HepG2 (cell line): ENCODE measurements at regions not wholly inside any gene's neighbourhood (a gene's known extent, or its start where the extent isn't known, plus 50 kb on each side); places are given as distances from the start of the nearest gene placed in this dataset.

ENCODE experiments used
- ATAC-seq: fragments of 200-7000 bp; cut with Tn5 transposase; 3 replicates; pipeline ENCODE4 v1.9.1; 2020; ENCODE audit warnings: mild to moderate bottlenecking, moderate library complexity
- BruUV-seq: library from RNA; stranded (reverse); fragments of 400-500 nt; replicated peaks from 2 replicates; lab custom pipeline; 2021; lab: Mats Ljungman, UMichigan
- CTCF ChIA-PET: fragments of 300-600 bp; formaldehyde crosslinking; extraction: SDS; loops from one replicate; lab custom pipeline; 2021; ENCODE audit warnings: low total read pairs, inconsistent platforms, low intra/inter-chr PET ratio; lab: Yijun Ruan, JAX
- POLR2A ChIA-PET: fragments of 350-600 bp; sonication (Branson Sonifier 250); formaldehyde crosslinking; loops from one replicate; lab custom pipeline; 2020; ENCODE audit warnings: antibody characterized with exemption, inconsistent platforms; lab: Yijun Ruan, JAX
- DNase-seq: peaks from one replicate; pipeline ENCODE4 v3.0.0-alpha.2; 2015; ENCODE audit warnings: low spot score
- FAIRE-seq: peaks from 3 replicates; lab custom pipeline; 2011; peaks lifted over from hg19 to GRCh38; lab: Jason Lieb, UNC
- H2AFZ ChIP-seq: one replicate; pipeline ENCODE4 v1.6.1; 2011; ENCODE audit warnings: low read length, inconsistent platforms
- H3K27ac ChIP-seq: fragments of 300-600 bp; 3 replicates; pipeline ENCODE4 v1.8.0; 2011; ENCODE audit warnings: mixed run types, mild to moderate bottlenecking, mixed read lengths, low read length, inconsistent platforms; ENCODE audit not compliant: insufficient read depth; ENCODE audit errors: extremely low read length
- H3K27me3 ChIP-seq, 2 experiments: fragments of 200-600 bp in 1 of 2; 2 replicates in 1 of 2; 3 replicates in 1 of 2; pipeline versions ENCODE4 v1.6.0 to v1.8.0; 2011; ENCODE audit warnings: low read length in 2 of 2, mild to moderate bottlenecking in 2 of 2, moderate library complexity in 2 of 2, inconsistent platforms in 1 of 2; ENCODE audit not compliant: insufficient read depth in 2 of 2, control insufficient read depth in 1 of 2
- H3K36me3 ChIP-seq, 2 experiments: fragments of 200-600 bp in 1 of 2; replicated peaks in 1 of 2; 2 replicates in 1 of 2; 3 replicates in 1 of 2; pipeline versions ENCODE4 v1.5.1 to v1.8.0; 2011; ENCODE audit warnings: low read length in 2 of 2, inconsistent platforms in 1 of 2; ENCODE audit not compliant: insufficient read depth in 2 of 2, control insufficient read depth in 1 of 2
- H3K4me1 ChIP-seq: 2 replicates; pipeline ENCODE4 v1.5.1; 2012; ENCODE audit warnings: low read length, inconsistent platforms; ENCODE audit not compliant: insufficient read depth
- H3K4me2 ChIP-seq: 2 replicates; pipeline ENCODE4 v1.6.0; 2011; ENCODE audit warnings: low read depth, low read length, inconsistent platforms
- H3K4me3 ChIP-seq, 3 experiments: fragments of 200-600 bp in 1 of 3; sonication (generic), shearing (Covaris generic) in 1 of 3; replicated peaks in 1 of 3; 2 replicates each; pipeline ENCODE4 v1.5.1; 2011 to 2016; ENCODE audit warnings: low read length in 3 of 3, inconsistent platforms in 2 of 3, low read depth in 2 of 3, mild to moderate bottlenecking in 2 of 3, control low read depth in 1 of 3, mixed read lengths in 1 of 3; ENCODE audit not compliant: insufficient read depth in 1 of 3
- H3K79me2 ChIP-seq: one replicate; pipeline ENCODE4 v1.6.1; 2011; ENCODE audit warnings: low read length, inconsistent platforms; ENCODE audit not compliant: insufficient read depth
- H3K9ac ChIP-seq: 2 replicates; pipeline ENCODE4 v1.6.0; 2011; ENCODE audit warnings: mild to moderate bottlenecking, low read depth, low read length, inconsistent platforms; ENCODE audit not compliant: insufficient read depth
- H3K9me3 ChIP-seq: 2 replicates; pipeline ENCODE4 v1.5.1; 2012; ENCODE audit warnings: mild to moderate bottlenecking, low read length
- H4K20me1 ChIP-seq: 2 replicates; pipeline ENCODE4 v1.6.0; 2011; ENCODE audit warnings: inconsistent platforms, mild to moderate bottlenecking, low read length, moderate library complexity; ENCODE audit not compliant: insufficient read depth
- ATF7 ChIP-seq, 2 experiments: fragments of 450-650 bp in 1 of 2; sonication (generic) in 1 of 2; formaldehyde crosslinking in 1 of 2; IDR thresholded peaks; 2 replicates each; pipeline versions ENCODE4 v1.4.0 to v1.6.1; 2016 to 2020; ENCODE audit warnings: antibody characterized with exemption in 1 of 2, mild to moderate bottlenecking in 1 of 2, missing genetic modification reagents in 1 of 2
- ATRX ChIP-seq: sonication (generic); formaldehyde crosslinking; IDR thresholded peaks from 2 replicates; pipeline ENCODE4 v1.4.0; 2020; ENCODE audit warnings: missing genetic modification reagents, borderline replicate concordance
- BCL6 ChIP-seq: IDR thresholded peaks from 2 replicates; pipeline ENCODE4 v1.6.1; 2016; ENCODE audit warnings: missing genetic modification reagents, missing compliant biosample characterization
- FOXM1 ChIP-seq: sonication (generic); formaldehyde crosslinking; IDR thresholded peaks from 2 replicates; pipeline ENCODE4 v1.5.0; 2020; ENCODE audit warnings: missing genetic modification reagents
- JDP2 ChIP-seq: sonication (generic); formaldehyde crosslinking; IDR thresholded peaks from 2 replicates; pipeline ENCODE4 v1.8.1; 2022; ENCODE audit warnings: missing genetic modification reagents, borderline replicate concordance
- KDM1A ChIP-seq: IDR thresholded peaks from 2 replicates; pipeline ENCODE4 v1.6.1; 2016; ENCODE audit warnings: missing compliant biosample characterization
- KMT2A ChIP-seq: sonication (generic); formaldehyde crosslinking; IDR thresholded peaks from 2 replicates; pipeline ENCODE4 v1.4.0; 2020; ENCODE audit warnings: missing genetic modification reagents
- PHB2 ChIP-seq: fragments of 450-650 bp; IDR thresholded peaks from 2 replicates; pipeline ENCODE4 v1.6.1; 2018; ENCODE audit not compliant: partially characterized antibody
- REPIN1 ChIP-seq: sonication (generic); formaldehyde crosslinking; IDR thresholded peaks from 2 replicates; pipeline ENCODE4 v1.8.0; 2022; ENCODE audit warnings: missing genetic modification reagents, low read depth, mild to moderate bottlenecking, borderline replicate concordance
- TRIM24 ChIP-seq: sonication (generic); formaldehyde crosslinking; IDR thresholded peaks from 2 replicates; pipeline ENCODE4 v1.8.0; 2022; ENCODE audit warnings: mild to moderate bottlenecking, missing genetic modification reagents
- ZNF260 ChIP-seq: sonication (generic); formaldehyde crosslinking; IDR thresholded peaks from 2 replicates; pipeline ENCODE4 v1.4.0; 2020; ENCODE audit warnings: missing genetic modification reagents, low read depth, mild to moderate bottlenecking, borderline replicate concordance
- ZSCAN22 ChIP-seq: sonication (generic); formaldehyde crosslinking; IDR thresholded peaks from 2 replicates; pipeline ENCODE4 v1.4.0; 2020; ENCODE audit warnings: mild to moderate bottlenecking, missing genetic modification reagents
- WGBS: methylation state at CpG from one replicate; pipeline ENCODE4 v1.1.6; 2017; ENCODE audit warnings: low lambda C conversion rate; 5-methylcytosine and 5-hydroxymethylcytosine counted together
- in situ Hi-C: cut with HindIII; loops from 2 replicates; pipeline ENCODE4 v1.10.0; 2017; ENCODE audit warnings: low pct_unique_long_range_greater_than_20kb; ENCODE audit not compliant: extremely low pct_ligation_motif_present
- intact Hi-C: fragments of 100-400 bp; cut with micrococcal nuclease; formaldehyde crosslinking; loops from one replicate; pipeline ENCODE4 v1.10.0; 2022; ENCODE audit not compliant: unreplicated experiment
- TF ChIP-seq, protein P1 (sequence below): sonication (generic); formaldehyde crosslinking; IDR thresholded peaks from 2 replicates; pipeline ENCODE4 v1.8.0; 2022; ENCODE audit warnings: mild to moderate bottlenecking, missing genetic modification reagents, borderline replicate concordance
- TF ChIP-seq, protein P2 (sequence below): sonication (generic); formaldehyde crosslinking; IDR thresholded peaks from 2 replicates; pipeline ENCODE4 v1.5.1; 2020; ENCODE audit warnings: missing genetic modification reagents, mild to moderate bottlenecking, borderline replicate concordance
- TF ChIP-seq, protein P3 (sequence below): sonication (generic); formaldehyde crosslinking; IDR thresholded peaks from 2 replicates; pipeline ENCODE4 v1.8.0; 2022; ENCODE audit warnings: mild to moderate bottlenecking, missing genetic modification reagents, moderate library complexity
- TF ChIP-seq, protein P4 (sequence below): sonication (generic); formaldehyde crosslinking; IDR thresholded peaks from 2 replicates; pipeline ENCODE4 v1.8.0; 2022; ENCODE audit warnings: mild to moderate bottlenecking, missing genetic modification reagents, moderate library complexity
- TF ChIP-seq, protein P5 (sequence below): sonication (generic); formaldehyde crosslinking; IDR thresholded peaks from 2 replicates; pipeline ENCODE4 v1.8.1; 2023; ENCODE audit warnings: missing genetic modification reagents, mild to moderate bottlenecking, borderline replicate concordance
- TF ChIP-seq, protein P6 (sequence below): sonication (generic); formaldehyde crosslinking; IDR thresholded peaks from 2 replicates; pipeline ENCODE4 v1.4.0; 2020; ENCODE audit warnings: low read depth, mild to moderate bottlenecking, missing genetic modification reagents

DNA sequence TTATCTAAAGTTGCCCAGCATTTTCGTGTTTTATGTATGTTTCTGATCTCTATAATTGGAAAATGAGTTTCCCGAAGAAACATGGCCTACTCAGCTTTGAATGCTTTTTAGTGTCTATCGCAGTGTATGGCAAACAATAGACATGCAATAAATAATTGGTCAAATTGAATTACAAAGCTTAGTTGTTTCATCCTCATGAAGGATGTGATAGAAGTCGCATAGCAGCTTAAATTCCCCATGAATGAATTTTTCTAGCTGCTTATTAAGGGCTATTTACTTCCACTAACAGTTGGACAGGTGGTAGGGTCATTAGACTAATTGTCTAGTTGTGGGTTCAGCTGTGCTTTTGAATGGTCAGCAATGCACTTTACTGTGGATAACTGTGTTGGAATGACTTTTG lies 467.3 kb upstream of the MBL2 start:
- no peak overlapping the region for H3K27ac ChIP-seq
- DNase-seq (no peak), ATAC-seq (no peak), FAIRE-seq (no peak)
- no peaks in the 10 kb centered on the region for H3K9me3 ChIP-seq
- H3K27me3 ChIP-seq = no peaks in the 10 kb centered on the region
- no TSS peak for BruUV-seq
- CTCF ChIA-PET = no interaction called here
- no peaks in the 10 kb centered on the region for H3K79me2 ChIP-seq
- H3K4me3 ChIP-seq = no peak overlapping the region
- H3K4me2 ChIP-seq = no peak overlapping the region
- in situ Hi-C loops (no loop called here), intact Hi-C loops (no loop called here)
- no peak overlapping the region for H2AFZ ChIP-seq
- 31% methylated on average over 4 of the region's 4 CpGs for WGBS
- H3K4me1 ChIP-seq = no peaks in the 10 kb centered on the region
- H3K9ac ChIP-seq = no peak overlapping the region
- H4K20me1 ChIP-seq = no peaks in the 10 kb centered on the region
- POLR2A ChIA-PET = no interaction called here
- H3K36me3 ChIP-seq = no peaks in the 10 kb centered on the region
- TF ChIP-seq ATF7 (IDR thresholded peaks at IDR 0.05) (no peak), ATF7 (CRISPR knock-in tag; IDR thresholded peaks at IDR 0.05) (no peak), KDM1A (CRISPR knock-in tag) (no peak), BCL6 (CRISPR knock-in tag) (no peak), ZNF260 (CRISPR knock-in tag) (no peak), ATRX (CRISPR knock-in tag) (no peak), REPIN1 (CRISPR knock-in tag) (no peak), KMT2A (no peak), JDP2 (no peak), FOXM1 (CRISPR knock-in tag) (no peak), ZSCAN22 (no peak), PHB2 (no peak), TRIM24 (CRISPR knock-in tag) (no peak)
- TF ChIP-seq, protein P1, sequence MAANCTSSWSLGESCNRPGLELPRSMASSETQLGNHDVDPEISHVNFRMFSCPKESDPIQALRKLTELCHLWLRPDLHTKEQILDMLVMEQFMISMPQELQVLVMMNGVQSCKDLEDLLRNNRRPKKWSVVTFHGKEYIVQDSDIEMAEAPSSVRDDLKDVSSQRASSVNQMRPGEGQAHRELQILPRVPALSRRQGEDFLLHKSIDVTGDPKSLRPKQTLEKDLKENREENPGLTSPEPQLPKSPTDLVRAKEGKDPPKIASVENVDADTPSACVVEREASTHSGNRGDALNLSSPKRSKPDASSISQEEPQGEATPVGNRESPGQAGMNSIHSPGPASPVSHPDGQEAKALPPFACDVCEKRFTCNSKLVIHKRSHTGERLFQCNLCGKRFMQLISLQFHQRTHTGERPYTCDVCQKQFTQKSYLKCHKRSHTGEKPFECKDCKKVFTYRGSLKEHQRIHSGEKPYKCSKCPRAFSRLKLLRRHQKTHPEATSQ = no peak
- TF ChIP-seq, protein P2, sequence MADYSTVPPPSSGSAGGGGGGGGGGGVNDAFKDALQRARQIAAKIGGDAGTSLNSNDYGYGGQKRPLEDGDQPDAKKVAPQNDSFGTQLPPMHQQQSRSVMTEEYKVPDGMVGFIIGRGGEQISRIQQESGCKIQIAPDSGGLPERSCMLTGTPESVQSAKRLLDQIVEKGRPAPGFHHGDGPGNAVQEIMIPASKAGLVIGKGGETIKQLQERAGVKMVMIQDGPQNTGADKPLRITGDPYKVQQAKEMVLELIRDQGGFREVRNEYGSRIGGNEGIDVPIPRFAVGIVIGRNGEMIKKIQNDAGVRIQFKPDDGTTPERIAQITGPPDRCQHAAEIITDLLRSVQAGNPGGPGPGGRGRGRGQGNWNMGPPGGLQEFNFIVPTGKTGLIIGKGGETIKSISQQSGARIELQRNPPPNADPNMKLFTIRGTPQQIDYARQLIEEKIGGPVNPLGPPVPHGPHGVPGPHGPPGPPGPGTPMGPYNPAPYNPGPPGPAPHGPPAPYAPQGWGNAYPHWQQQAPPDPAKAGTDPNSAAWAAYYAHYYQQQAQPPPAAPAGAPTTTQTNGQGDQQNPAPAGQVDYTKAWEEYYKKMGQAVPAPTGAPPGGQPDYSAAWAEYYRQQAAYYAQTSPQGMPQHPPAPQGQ (CRISPR knock-in tag) = no peak
- TF ChIP-seq, protein P3, sequence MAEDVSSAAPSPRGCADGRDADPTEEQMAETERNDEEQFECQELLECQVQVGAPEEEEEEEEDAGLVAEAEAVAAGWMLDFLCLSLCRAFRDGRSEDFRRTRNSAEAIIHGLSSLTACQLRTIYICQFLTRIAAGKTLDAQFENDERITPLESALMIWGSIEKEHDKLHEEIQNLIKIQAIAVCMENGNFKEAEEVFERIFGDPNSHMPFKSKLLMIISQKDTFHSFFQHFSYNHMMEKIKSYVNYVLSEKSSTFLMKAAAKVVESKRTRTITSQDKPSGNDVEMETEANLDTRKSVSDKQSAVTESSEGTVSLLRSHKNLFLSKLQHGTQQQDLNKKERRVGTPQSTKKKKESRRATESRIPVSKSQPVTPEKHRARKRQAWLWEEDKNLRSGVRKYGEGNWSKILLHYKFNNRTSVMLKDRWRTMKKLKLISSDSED (CRISPR knock-in tag) = no peak
- TF ChIP-seq, protein P4, sequence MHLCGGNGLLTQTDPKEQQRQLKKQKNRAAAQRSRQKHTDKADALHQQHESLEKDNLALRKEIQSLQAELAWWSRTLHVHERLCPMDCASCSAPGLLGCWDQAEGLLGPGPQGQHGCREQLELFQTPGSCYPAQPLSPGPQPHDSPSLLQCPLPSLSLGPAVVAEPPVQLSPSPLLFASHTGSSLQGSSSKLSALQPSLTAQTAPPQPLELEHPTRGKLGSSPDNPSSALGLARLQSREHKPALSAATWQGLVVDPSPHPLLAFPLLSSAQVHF (CRISPR knock-in tag) = no peak
- TF ChIP-seq, protein P5, sequence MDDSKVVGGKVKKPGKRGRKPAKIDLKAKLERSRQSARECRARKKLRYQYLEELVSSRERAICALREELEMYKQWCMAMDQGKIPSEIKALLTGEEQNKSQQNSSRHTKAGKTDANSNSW (CRISPR knock-in tag) = no peak
- TF ChIP-seq, protein P6, sequence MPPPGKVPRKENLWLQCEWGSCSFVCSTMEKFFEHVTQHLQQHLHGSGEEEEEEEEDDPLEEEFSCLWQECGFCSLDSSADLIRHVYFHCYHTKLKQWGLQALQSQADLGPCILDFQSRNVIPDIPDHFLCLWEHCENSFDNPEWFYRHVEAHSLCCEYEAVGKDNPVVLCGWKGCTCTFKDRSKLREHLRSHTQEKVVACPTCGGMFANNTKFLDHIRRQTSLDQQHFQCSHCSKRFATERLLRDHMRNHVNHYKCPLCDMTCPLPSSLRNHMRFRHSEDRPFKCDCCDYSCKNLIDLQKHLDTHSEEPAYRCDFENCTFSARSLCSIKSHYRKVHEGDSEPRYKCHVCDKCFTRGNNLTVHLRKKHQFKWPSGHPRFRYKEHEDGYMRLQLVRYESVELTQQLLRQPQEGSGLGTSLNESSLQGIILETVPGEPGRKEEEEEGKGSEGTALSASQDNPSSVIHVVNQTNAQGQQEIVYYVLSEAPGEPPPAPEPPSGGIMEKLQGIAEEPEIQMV (CRISPR knock-in tag) = no peak
